HL-60 (cell line): ENCODE measurements at regions not wholly inside any gene's neighbourhood (a gene's known extent, or its start where the extent isn't known, plus 50 kb on each side); places are given as distances from the start of the nearest gene placed in this dataset.

Experiments
- DNase-seq, 2 experiments: peaks; one replicate each; pipeline ENCODE4 v3.0.0-alpha.2; 2010 to 2020; ENCODE audit warnings: low read depth in 1 of 2, low spot score in 1 of 2
- H3K27ac ChIP-seq: fragments of 250-450 bp; sonication (Bioruptor Pico); replicated peaks from 2 replicates; pipeline ENCODE4 v1.5.1; 2020; ENCODE audit warnings: mild to moderate bottlenecking, moderate library complexity
- H3K27me3 ChIP-seq: fragments of 250-450 bp; sonication (Bioruptor Pico); 2 replicates; pipeline ENCODE4 v1.5.1; 2021; ENCODE audit warnings: mild to moderate bottlenecking, moderate library complexity; ENCODE audit not compliant: insufficient read depth, poor library complexity, severe bottlenecking
- H3K4me3 ChIP-seq: replicated peaks from 2 replicates; pipeline ENCODE4 v1.5.1; 2011; ENCODE audit warnings: mild to moderate bottlenecking, control low read depth, low read length; ENCODE audit not compliant: insufficient read depth
- GABPA ChIP-seq: IDR thresholded peaks from 2 replicates; pipeline ENCODE4 v1.6.1; 2012; ENCODE audit warnings: low read depth
- POLR2AphosphoS5 ChIP-seq: IDR thresholded peaks from 2 replicates; pipeline ENCODE4 v1.6.1; 2012; ENCODE audit warnings: low read depth
- SPI1 ChIP-seq: IDR thresholded peaks from 2 replicates; pipeline ENCODE4 v1.6.1; 2012; ENCODE audit warnings: low read depth, mild to moderate bottlenecking, borderline replicate concordance
- TF ChIP-seq, protein P1 (sequence below): IDR thresholded peaks from one replicate; pipeline ENCODE4 v1.5.1; 2011; ENCODE audit warnings: low read length, control low read depth, inconsistent platforms; ENCODE audit not compliant: insufficient read depth
- TF ChIP-seq, protein P2 (sequence below): IDR thresholded peaks from 2 replicates; pipeline ENCODE4 v1.6.1; 2012; ENCODE audit warnings: low read depth; ENCODE audit not compliant: insufficient replicate concordance

DNA sequence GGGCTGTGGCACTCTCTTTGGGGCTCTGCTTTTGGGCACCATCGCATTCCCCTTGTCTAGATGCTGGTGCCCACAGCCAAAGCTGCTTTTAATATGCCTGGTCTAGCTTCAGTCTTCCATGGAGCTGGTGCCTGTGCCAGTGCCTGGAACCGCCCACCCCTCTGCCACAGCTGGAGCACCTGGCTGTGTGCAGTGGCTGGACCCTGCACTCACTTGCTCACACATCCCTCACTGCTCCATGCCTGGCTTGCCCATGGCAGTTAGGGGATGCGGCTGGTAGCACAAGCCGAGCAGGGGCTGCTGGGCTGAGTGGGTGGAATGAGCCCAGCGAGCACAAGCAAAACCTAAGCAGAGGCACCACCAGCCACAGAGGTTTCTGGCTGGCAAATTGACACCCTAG is 1145.9 kb upstream of the LRRTM3 start:
- no peak overlapping the region for H3K27ac ChIP-seq
- H3K27me3 ChIP-seq, result no peaks in the 10 kb centered on the region
- no peak overlapping the region for H3K4me3 ChIP-seq
- DNase-seq, result no peak
- TF ChIP-seq SPI1 (no peak), POLR2AphosphoS5 (no peak), GABPA (no peak)
- TF ChIP-seq, protein P1, sequence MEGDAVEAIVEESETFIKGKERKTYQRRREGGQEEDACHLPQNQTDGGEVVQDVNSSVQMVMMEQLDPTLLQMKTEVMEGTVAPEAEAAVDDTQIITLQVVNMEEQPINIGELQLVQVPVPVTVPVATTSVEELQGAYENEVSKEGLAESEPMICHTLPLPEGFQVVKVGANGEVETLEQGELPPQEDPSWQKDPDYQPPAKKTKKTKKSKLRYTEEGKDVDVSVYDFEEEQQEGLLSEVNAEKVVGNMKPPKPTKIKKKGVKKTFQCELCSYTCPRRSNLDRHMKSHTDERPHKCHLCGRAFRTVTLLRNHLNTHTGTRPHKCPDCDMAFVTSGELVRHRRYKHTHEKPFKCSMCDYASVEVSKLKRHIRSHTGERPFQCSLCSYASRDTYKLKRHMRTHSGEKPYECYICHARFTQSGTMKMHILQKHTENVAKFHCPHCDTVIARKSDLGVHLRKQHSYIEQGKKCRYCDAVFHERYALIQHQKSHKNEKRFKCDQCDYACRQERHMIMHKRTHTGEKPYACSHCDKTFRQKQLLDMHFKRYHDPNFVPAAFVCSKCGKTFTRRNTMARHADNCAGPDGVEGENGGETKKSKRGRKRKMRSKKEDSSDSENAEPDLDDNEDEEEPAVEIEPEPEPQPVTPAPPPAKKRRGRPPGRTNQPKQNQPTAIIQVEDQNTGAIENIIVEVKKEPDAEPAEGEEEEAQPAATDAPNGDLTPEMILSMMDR, result no peak
- TF ChIP-seq, protein P2, sequence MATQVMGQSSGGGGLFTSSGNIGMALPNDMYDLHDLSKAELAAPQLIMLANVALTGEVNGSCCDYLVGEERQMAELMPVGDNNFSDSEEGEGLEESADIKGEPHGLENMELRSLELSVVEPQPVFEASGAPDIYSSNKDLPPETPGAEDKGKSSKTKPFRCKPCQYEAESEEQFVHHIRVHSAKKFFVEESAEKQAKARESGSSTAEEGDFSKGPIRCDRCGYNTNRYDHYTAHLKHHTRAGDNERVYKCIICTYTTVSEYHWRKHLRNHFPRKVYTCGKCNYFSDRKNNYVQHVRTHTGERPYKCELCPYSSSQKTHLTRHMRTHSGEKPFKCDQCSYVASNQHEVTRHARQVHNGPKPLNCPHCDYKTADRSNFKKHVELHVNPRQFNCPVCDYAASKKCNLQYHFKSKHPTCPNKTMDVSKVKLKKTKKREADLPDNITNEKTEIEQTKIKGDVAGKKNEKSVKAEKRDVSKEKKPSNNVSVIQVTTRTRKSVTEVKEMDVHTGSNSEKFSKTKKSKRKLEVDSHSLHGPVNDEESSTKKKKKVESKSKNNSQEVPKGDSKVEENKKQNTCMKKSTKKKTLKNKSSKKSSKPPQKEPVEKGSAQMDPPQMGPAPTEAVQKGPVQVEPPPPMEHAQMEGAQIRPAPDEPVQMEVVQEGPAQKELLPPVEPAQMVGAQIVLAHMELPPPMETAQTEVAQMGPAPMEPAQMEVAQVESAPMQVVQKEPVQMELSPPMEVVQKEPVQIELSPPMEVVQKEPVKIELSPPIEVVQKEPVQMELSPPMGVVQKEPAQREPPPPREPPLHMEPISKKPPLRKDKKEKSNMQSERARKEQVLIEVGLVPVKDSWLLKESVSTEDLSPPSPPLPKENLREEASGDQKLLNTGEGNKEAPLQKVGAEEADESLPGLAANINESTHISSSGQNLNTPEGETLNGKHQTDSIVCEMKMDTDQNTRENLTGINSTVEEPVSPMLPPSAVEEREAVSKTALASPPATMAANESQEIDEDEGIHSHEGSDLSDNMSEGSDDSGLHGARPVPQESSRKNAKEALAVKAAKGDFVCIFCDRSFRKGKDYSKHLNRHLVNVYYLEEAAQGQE, result no peak

DNA sequence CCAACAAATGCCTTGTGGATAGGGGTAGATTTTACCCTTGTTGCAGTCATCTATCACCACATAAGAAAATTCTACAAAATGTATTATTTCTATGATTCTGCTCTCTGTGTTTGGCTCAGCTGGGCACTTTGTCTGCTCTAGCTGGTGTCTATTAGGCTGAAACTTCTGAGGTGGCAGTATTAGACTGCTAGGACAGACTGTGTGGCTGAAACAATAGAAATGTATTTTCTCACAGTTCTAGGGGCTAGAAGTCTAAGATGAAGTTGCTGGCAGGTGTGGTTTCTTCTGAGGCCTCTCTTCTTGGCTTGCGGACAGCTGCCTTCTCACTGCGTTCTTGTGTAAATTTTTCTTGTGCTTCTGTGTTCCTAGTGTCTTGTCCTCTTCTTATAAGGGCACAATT is 1139.6 kb upstream of the LRRTM3 start:
- Histone ChIP-seq H3K27me3 (no peaks in the 10 kb centered on the region), H3K4me3 (no peak overlapping the region), H3K27ac (no peak overlapping the region)
- no peak for DNase-seq
- TF ChIP-seq, protein P2, result no peak
- TF ChIP-seq GABPA (no peak), SPI1 (no peak), POLR2AphosphoS5 (no peak)
- TF ChIP-seq, protein P1, result no peak

DNA sequence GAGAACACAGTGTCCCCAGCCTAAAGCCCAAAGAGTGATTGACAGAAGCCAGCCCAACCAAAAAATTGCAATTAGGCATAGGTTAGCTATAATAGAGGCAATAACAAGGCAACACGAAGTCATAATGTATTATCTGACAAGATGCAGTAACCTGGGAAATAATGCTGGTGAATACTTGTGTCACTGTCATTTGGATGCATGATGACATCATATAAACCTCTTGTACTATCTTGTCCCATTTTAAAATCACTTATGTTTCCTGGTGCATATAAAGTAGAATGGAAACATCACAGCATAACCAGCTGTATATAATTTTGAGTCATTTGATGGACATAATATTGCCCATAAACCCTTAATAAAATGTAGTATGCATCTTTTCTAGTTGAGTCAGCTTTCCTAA is 1138.3 kb upstream of the LRRTM3 start:
- no peak for DNase-seq
- Histone ChIP-seq H3K4me3 (no peak overlapping the region), H3K27ac (no peak overlapping the region), H3K27me3 (no peaks in the 10 kb centered on the region)
- TF ChIP-seq, protein P1, result no peak
- TF ChIP-seq POLR2AphosphoS5, result no peak
- TF ChIP-seq, protein P2, result no peak
- no peak for TF ChIP-seq SPI1
- no peak for TF ChIP-seq GABPA
